ENCODE measurements at regions not wholly inside any gene's neighbourhood (a gene's known extent, or its start where the extent isn't known, plus 50 kb on each side); places are given as distances from the start of the nearest gene placed in this dataset.

DNA sequence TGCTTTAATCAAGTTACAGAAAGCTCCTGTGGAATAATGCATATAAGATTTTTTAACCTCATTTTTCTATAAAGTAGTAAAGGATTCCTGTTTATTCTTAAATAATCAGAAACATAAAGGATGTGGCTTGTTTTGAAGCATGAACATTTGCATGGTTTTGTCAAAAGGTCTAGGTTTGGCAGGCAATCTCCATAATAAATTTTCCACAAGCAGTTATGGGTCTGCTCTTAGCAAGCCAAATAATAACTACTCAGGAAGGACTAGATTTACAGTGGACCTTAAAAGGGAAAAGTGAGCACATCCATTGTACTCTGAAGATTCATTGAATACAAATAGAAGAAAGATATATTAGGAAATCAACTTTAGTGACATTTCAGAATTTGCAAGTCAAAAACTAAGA, 407.3 kb upstream of the CBLB start (continued):
- TF ChIP-seq POLR2AphosphoS5 (IDR thresholded peaks at IDR 0.05; ENCODE audit: low read depth) (no peak), NANOG (IDR thresholded peaks at IDR 0.05; ENCODE audit: borderline replicate concordance) (no peak), JUNB (IDR thresholded peaks at IDR 0.05; ENCODE audit: unreplicated experiment) (no peak), EZH2phosphoT487 (IDR thresholded peaks at IDR 0.05; ENCODE audit: unreplicated experiment) (no peak)
- TF ChIP-seq, protein P1, sequence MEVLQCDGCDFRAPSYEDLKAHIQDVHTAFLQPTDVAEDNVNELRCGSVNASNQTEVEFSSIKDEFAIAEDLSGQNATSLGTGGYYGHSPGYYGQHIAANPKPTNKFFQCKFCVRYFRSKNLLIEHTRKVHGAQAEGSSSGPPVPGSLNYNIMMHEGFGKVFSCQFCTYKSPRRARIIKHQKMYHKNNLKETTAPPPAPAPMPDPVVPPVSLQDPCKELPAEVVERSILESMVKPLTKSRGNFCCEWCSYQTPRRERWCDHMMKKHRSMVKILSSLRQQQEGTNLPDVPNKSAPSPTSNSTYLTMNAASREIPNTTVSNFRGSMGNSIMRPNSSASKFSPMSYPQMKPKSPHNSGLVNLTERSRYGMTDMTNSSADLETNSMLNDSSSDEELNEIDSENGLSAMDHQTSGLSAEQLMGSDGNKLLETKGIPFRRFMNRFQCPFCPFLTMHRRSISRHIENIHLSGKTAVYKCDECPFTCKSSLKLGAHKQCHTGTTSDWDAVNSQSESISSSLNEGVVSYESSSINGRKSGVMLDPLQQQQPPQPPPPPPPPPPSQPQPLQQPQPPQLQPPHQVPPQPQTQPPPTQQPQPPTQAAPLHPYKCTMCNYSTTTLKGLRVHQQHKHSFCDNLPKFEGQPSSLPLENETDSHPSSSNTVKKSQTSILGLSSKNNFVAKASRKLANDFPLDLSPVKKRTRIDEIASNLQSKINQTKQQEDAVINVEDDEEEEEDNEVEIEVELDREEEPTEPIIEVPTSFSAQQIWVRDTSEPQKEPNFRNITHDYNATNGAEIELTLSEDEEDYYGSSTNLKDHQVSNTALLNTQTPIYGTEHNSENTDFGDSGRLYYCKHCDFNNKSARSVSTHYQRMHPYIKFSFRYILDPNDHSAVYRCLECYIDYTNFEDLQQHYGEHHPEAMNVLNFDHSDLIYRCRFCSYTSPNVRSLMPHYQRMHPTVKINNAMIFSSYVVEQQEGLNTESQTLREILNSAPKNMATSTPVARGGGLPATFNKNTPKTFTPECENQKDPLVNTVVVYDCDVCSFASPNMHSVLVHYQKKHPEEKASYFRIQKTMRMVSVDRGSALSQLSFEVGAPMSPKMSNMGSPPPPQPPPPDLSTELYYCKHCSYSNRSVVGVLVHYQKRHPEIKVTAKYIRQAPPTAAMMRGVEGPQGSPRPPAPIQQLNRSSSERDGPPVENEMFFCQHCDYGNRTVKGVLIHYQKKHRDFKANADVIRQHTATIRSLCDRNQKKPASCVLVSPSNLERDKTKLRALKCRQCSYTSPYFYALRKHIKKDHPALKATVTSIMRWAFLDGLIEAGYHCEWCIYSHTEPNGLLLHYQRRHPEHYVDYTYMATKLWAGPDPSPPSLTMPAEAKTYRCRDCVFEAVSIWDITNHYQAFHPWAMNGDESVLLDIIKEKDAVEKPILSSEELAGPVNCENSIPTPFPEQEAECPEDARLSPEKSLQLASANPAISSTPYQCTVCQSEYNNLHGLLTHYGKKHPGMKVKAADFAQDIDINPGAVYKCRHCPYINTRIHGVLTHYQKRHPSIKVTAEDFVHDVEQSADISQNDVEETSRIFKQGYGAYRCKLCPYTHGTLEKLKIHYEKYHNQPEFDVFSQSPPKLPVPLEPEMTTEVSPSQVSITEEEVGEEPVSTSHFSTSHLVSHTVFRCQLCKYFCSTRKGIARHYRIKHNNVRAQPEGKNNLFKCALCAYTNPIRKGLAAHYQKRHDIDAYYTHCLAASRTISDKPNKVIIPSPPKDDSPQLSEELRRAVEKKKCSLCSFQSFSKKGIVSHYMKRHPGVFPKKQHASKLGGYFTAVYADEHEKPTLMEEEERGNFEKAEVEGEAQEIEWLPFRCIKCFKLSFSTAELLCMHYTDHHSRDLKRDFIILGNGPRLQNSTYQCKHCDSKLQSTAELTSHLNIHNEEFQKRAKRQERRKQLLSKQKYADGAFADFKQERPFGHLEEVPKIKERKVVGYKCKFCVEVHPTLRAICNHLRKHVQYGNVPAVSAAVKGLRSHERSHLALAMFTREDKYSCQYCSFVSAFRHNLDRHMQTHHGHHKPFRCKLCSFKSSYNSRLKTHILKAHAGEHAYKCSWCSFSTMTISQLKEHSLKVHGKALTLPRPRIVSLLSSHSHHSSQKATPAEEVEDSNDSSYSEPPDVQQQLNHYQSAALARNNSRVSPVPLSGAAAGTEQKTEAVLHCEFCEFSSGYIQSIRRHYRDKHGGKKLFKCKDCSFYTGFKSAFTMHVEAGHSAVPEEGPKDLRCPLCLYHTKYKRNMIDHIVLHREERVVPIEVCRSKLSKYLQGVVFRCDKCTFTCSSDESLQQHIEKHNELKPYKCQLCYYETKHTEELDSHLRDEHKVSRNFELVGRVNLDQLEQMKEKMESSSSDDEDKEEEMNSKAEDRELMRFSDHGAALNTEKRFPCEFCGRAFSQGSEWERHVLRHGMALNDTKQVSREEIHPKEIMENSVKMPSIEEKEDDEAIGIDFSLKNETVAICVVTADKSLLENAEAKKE (CRISPR knock-in tag; IDR thresholded peaks at IDR 0.05) = no peak

DNA sequence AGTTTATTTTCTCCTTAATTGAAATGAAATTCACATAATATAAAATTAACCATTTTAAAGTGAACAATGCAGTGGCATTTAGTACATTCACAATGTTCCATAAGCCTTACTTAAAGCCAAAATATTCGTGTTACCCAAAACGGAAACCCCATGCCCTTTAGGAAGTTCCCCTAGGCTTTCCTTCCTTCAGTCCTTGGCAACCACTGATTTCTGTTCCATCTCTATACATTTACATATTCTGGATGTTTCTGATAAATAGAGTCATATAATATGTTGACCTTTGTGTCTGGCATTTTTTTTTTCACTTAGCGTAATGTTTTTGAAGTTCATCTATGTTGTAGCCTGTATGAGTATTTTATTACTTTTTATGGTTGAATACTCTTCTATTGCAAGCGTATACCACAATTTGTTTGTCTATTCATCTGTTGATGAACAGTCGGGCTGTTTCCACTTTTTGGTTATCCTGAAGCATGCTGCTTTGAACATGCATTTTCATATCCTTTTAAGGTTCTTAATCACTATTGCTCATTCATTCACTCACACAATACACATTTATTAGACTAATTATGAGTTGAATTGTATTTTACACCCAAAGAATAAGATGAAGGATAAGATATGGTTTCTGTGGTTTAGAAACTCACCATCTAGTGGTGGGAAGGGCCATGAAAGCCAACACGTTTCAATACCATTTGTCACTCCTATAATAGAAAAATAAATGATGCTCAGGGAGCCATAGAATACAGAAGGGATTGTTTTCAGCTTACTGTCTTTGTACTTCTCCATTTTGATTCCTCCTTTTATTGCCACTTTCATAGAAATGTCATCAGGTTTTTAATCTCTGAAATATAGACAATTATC, 408.2 kb upstream of the CBLB start:
- Histone ChIP-seq H3K27me3 (ENCODE audit: insufficient read depth) (no peaks in the 10 kb centered on the region), H3F3A (replicated peaks; ENCODE audit: low read depth) (no peaks in the 10 kb centered on the region), H3K4me2 (no peak overlapping the region), H3K9me2 (ENCODE audit: insufficient read depth) (no peaks in the 10 kb centered on the region; the same call in 1 of the 2 replicates), H2AFZ (no peak overlapping the region), H3K27ac (ENCODE audit: low read depth) (no peak overlapping the region), H4K20me1 (replicated peaks; ENCODE audit: insufficient read depth) (no peaks in the 10 kb centered on the region), H3K79me2 (replicated peaks; ENCODE audit: insufficient read depth) (no peaks in the 10 kb centered on the region), H3K4me3 (no peak overlapping the region), H3K36me3 (ENCODE audit: insufficient read depth) (no peaks in the 10 kb centered on the region), H3K4me1 (ENCODE audit: insufficient read depth) (no peaks in the 10 kb centered on the region; the same call in 1 of the 2 replicates)
- H3K4me1 Mint-ChIP-seq = no peaks in the 10 kb centered on the region
- H3K27me3 Mint-ChIP-seq (ENCODE audit: insufficient read depth, low read depth, poor library complexity) = peaks cover 2% of the 10 kb centered on the region
- no peak overlapping the region for H3K27ac Mint-ChIP-seq
- ATAC-seq (no peak), DNase-seq (ENCODE audit: low spot score) (no peak)
- no peak overlapping the region for H3K4me3 Mint-ChIP-seq
- no peaks in the 10 kb centered on the region for H3K36me3 Mint-ChIP-seq (ENCODE audit: low read depth)
- H3K9me3 Mint-ChIP-seq = no peaks in the 10 kb centered on the region
- TF ChIP-seq, protein P2, sequence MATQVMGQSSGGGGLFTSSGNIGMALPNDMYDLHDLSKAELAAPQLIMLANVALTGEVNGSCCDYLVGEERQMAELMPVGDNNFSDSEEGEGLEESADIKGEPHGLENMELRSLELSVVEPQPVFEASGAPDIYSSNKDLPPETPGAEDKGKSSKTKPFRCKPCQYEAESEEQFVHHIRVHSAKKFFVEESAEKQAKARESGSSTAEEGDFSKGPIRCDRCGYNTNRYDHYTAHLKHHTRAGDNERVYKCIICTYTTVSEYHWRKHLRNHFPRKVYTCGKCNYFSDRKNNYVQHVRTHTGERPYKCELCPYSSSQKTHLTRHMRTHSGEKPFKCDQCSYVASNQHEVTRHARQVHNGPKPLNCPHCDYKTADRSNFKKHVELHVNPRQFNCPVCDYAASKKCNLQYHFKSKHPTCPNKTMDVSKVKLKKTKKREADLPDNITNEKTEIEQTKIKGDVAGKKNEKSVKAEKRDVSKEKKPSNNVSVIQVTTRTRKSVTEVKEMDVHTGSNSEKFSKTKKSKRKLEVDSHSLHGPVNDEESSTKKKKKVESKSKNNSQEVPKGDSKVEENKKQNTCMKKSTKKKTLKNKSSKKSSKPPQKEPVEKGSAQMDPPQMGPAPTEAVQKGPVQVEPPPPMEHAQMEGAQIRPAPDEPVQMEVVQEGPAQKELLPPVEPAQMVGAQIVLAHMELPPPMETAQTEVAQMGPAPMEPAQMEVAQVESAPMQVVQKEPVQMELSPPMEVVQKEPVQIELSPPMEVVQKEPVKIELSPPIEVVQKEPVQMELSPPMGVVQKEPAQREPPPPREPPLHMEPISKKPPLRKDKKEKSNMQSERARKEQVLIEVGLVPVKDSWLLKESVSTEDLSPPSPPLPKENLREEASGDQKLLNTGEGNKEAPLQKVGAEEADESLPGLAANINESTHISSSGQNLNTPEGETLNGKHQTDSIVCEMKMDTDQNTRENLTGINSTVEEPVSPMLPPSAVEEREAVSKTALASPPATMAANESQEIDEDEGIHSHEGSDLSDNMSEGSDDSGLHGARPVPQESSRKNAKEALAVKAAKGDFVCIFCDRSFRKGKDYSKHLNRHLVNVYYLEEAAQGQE (IDR thresholded peaks at IDR 0.05; ENCODE audit: unreplicated experiment) = no peak
- TF ChIP-seq JUNB (IDR thresholded peaks at IDR 0.05; ENCODE audit: unreplicated experiment) (no peak), ZNF331 (CRISPR knock-in tag; IDR thresholded peaks at IDR 0.05; ENCODE audit: low read depth) (no peak), EZH2phosphoT487 (IDR thresholded peaks at IDR 0.05; ENCODE audit: unreplicated experiment) (no peak), NANOG (IDR thresholded peaks at IDR 0.05; ENCODE audit: borderline replicate concordance) (no peak), ZNF114 (CRISPR knock-in tag; IDR thresholded peaks at IDR 0.05) (no peak), POLR2AphosphoS5 (IDR thresholded peaks at IDR 0.05; ENCODE audit: low read depth) (no peak), STAT1 (IDR thresholded peaks at IDR 0.05; ENCODE audit: unreplicated experiment) (no peak)
- TF ChIP-seq, protein P3, sequence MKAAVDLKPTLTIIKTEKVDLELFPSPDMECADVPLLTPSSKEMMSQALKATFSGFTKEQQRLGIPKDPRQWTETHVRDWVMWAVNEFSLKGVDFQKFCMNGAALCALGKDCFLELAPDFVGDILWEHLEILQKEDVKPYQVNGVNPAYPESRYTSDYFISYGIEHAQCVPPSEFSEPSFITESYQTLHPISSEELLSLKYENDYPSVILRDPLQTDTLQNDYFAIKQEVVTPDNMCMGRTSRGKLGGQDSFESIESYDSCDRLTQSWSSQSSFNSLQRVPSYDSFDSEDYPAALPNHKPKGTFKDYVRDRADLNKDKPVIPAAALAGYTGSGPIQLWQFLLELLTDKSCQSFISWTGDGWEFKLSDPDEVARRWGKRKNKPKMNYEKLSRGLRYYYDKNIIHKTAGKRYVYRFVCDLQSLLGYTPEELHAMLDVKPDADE (IDR thresholded peaks at IDR 0.05) = no peak
- TF ChIP-seq, protein P4, sequence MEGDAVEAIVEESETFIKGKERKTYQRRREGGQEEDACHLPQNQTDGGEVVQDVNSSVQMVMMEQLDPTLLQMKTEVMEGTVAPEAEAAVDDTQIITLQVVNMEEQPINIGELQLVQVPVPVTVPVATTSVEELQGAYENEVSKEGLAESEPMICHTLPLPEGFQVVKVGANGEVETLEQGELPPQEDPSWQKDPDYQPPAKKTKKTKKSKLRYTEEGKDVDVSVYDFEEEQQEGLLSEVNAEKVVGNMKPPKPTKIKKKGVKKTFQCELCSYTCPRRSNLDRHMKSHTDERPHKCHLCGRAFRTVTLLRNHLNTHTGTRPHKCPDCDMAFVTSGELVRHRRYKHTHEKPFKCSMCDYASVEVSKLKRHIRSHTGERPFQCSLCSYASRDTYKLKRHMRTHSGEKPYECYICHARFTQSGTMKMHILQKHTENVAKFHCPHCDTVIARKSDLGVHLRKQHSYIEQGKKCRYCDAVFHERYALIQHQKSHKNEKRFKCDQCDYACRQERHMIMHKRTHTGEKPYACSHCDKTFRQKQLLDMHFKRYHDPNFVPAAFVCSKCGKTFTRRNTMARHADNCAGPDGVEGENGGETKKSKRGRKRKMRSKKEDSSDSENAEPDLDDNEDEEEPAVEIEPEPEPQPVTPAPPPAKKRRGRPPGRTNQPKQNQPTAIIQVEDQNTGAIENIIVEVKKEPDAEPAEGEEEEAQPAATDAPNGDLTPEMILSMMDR (conservative IDR thresholded peaks at IDR 0.05; ENCODE audit: low read depth in 2 of 2) = no peak

All from GM23338 (cell line).